Mesendoderm (in vitro differentiated cells): ENCODE measurements at regions not wholly inside any gene's neighbourhood (a gene's known extent, or its start where the extent isn't known, plus 50 kb on each side); places are given as distances from the start of the nearest gene placed in this dataset.

Source experiments
- DNase-seq: peaks from one replicate; pipeline ENCODE4 v3.0.0; 2013
- H2AK5ac ChIP-seq: 2 replicates; pipeline ENCODE4 v1.6.1; 2013; ENCODE audit warnings: low read length, inconsistent platforms
- H2BK120ac ChIP-seq: 2 replicates; pipeline ENCODE4 v1.6.1; 2013; ENCODE audit warnings: low read depth, mild to moderate bottlenecking, low read length, moderate library complexity, mixed read lengths
- H2BK15ac ChIP-seq: replicated peaks from 2 replicates; pipeline ENCODE4 v1.6.1; 2013; ENCODE audit warnings: low read depth, mild to moderate bottlenecking, moderate library complexity
- H2BK5ac ChIP-seq: 2 replicates; pipeline ENCODE4 v1.6.1; 2013; ENCODE audit warnings: low read length, inconsistent platforms
- H3K18ac ChIP-seq: 2 replicates; pipeline ENCODE4 v1.6.1; 2013; ENCODE audit warnings: mild to moderate bottlenecking, low read length, mixed read lengths
- H3K23ac ChIP-seq: one replicate; pipeline ENCODE4 v1.6.1; 2013; ENCODE audit warnings: low read length
- H3K27ac ChIP-seq: 2 replicates; pipeline ENCODE4 v1.5.1; 2013; ENCODE audit warnings: low read depth, mild to moderate bottlenecking, inconsistent platforms, low read length, moderate library complexity
- H3K27me3 ChIP-seq: 2 replicates; pipeline ENCODE4 v1.6.1; 2013; ENCODE audit warnings: low read length, control low read depth, mild to moderate bottlenecking, inconsistent platforms; ENCODE audit not compliant: insufficient read depth, poor library complexity
- H3K36me3 ChIP-seq: 2 replicates; pipeline ENCODE4 v1.6.1; 2013; ENCODE audit warnings: low read length, inconsistent platforms; ENCODE audit not compliant: control insufficient read depth, insufficient read depth
- H3K4ac ChIP-seq: one replicate; pipeline ENCODE4 v1.6.1; 2013; ENCODE audit warnings: low read depth, mild to moderate bottlenecking, low read length, moderate library complexity
- H3K4me1 ChIP-seq: 2 replicates; pipeline ENCODE4 v1.6.1; 2013; ENCODE audit warnings: low read depth, low read length, inconsistent platforms; ENCODE audit not compliant: control insufficient read depth
- H3K4me2 ChIP-seq: 2 replicates; pipeline ENCODE4 v1.6.1; 2013; ENCODE audit warnings: low read length
- H3K4me3 ChIP-seq: 2 replicates; pipeline ENCODE4 v1.5.1; 2013; ENCODE audit warnings: mild to moderate bottlenecking, low read length
- H3K56ac ChIP-seq: one replicate; pipeline ENCODE4 v1.6.1; 2013; ENCODE audit warnings: low read length
- H3K79me1 ChIP-seq: 2 replicates; pipeline ENCODE4 v1.6.1; 2013; ENCODE audit warnings: low read length, inconsistent platforms
- H3K79me2 ChIP-seq: 2 replicates; pipeline ENCODE4 v1.6.1; 2013; ENCODE audit warnings: mild to moderate bottlenecking, low read length; ENCODE audit not compliant: control insufficient read depth, insufficient read depth
- H3K9ac ChIP-seq: 2 replicates; pipeline ENCODE4 v1.6.1; 2013; ENCODE audit warnings: low read length, inconsistent platforms
- H4K5ac ChIP-seq: one replicate; pipeline ENCODE4 v1.6.1; 2013; ENCODE audit warnings: low read length
- H4K8ac ChIP-seq: one replicate; pipeline ENCODE4 v1.6.1; 2013; ENCODE audit warnings: low read depth, mild to moderate bottlenecking, control low read depth, low read length, moderate library complexity
- WGBS: extraction: QIAGEN DNeasy Blood & Tissue Kit; methylation state at CpG from one replicate; pipeline ENCODE4 v1.1.7; 2013; ENCODE audit warnings: low lambda C conversion rate, missing lambda C conversion rate; ENCODE audit not compliant: insufficient coverage; ENCODE audit errors: extremely low coverage; 5-methylcytosine and 5-hydroxymethylcytosine counted together

DNA sequence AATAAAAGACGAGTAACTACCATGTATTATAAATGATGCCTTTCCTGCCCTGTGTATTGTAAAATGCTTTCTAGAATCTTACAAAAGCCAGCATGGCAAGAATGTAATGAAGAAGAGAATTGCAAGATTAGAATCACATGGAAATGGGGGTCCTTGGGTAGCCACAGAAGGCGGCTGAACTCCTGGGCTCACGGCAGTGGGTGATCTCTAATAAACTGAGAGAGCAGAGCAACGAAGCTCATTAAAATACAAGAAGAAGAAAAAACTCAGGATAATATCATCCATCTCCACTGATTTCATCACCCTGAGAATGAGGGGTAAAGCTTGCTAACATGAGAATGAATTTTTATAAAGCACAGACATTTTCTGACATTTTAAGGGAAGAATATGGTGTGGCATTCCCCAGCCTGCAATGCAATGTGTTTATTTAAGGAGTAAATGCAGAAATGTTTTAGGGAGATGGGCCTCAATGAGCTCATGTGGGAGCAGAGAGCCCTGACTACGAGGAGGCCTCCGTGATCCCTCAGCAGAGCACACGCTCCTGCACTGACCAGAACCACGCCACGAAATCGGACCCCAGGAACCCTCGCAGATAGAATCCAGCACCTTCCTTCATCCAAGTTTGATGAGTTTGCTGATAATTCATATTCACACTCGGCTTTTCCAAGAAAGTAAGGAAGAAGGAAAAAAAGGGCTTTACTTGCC, 92.7 kb upstream of the PFKP start:
- Histone ChIP-seq H3K27me3 (no peaks in the 10 kb centered on the region), H2AK5ac (no peak overlapping the region), H2BK15ac (no peak overlapping the region)

GRCh38 chr10:2974083-2974482, 93.3 kb upstream of the PFKP start:
- H2BK120ac ChIP-seq: no peak overlapping the region
- H2BK5ac ChIP-seq: no peak overlapping the region
- no peak overlapping the region for H3K56ac ChIP-seq
- H3K9ac ChIP-seq: no peak overlapping the region
- H3K79me1 ChIP-seq: no peaks in the 10 kb centered on the region
- H3K27me3 ChIP-seq: no peaks in the 10 kb centered on the region
- H3K23ac ChIP-seq: no peak overlapping the region
- no peak overlapping the region for H3K4me2 ChIP-seq
- no peak overlapping the region for H3K4me3 ChIP-seq
- H3K4ac ChIP-seq: no peak overlapping the region
- no peak overlapping the region for H4K5ac ChIP-seq
- H2AK5ac ChIP-seq: no peak overlapping the region
- no peaks in the 10 kb centered on the region for H3K4me1 ChIP-seq
- H3K18ac ChIP-seq: no peak overlapping the region
- H2BK15ac ChIP-seq: no peak overlapping the region
- no peaks in the 10 kb centered on the region for H3K79me2 ChIP-seq
- DNase-seq: no peak
- H3K36me3 ChIP-seq: no peaks in the 10 kb centered on the region
- H3K27ac ChIP-seq: no peak overlapping the region
- 100% methylated on average over 1 of the region's 3 CpGs for WGBS
- H4K8ac ChIP-seq: no peak overlapping the region

More for the DNA sequence above, 92.7 kb upstream of the PFKP start:
- WGBS: no CpG with 5 or more reads among the region's 12 CpGs
- H3K36me3 ChIP-seq: no peaks in the 10 kb centered on the region
- H3K4me1 ChIP-seq: no peaks in the 10 kb centered on the region
- no peak overlapping the region for H3K9ac ChIP-seq
- H3K4me3 ChIP-seq: no peak overlapping the region
- no peak overlapping the region for H3K4ac ChIP-seq
- H3K23ac ChIP-seq: no peak overlapping the region
- H3K79me1 ChIP-seq: no peaks in the 10 kb centered on the region
- H3K4me2 ChIP-seq: no peak overlapping the region
- H4K5ac ChIP-seq: no peak overlapping the region
- DNase-seq: no peak
- no peaks in the 10 kb centered on the region for H3K79me2 ChIP-seq
- no peak overlapping the region for H2BK5ac ChIP-seq
- no peak overlapping the region for H3K18ac ChIP-seq
- no peak overlapping the region for H3K27ac ChIP-seq
- no peak overlapping the region for H3K56ac ChIP-seq
- H4K8ac ChIP-seq: no peak overlapping the region
- no peak overlapping the region for H2BK120ac ChIP-seq

DNA sequence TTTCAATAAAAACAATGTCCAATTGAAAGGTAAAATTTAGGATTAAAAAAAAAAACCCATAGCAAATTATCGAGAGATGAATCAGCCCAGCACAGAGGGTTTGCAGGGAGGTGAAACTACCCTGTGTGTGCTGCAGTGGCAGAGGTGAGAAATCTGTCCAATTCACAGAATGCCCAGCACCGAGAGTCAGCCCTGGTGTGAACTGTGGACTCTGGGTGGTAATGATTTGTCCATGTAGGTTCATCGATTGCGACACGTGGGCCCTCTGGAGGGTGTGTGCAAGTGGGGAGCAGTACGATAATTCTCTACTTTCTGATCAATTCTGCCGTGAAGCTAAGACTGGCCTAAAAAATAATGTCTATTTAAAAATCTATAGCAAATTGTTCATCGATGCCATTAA, 94.5 kb upstream of the PFKP start:
- Histone ChIP-seq H4K5ac (no peak overlapping the region), H3K27me3 (no peaks in the 10 kb centered on the region), H3K4me2 (no peak overlapping the region), H3K9ac (no peak overlapping the region), H2BK5ac (no peak overlapping the region), H3K79me2 (no peaks in the 10 kb centered on the region), H3K4me1 (no peaks in the 10 kb centered on the region), H2BK120ac (no peak overlapping the region), H3K79me1 (no peaks in the 10 kb centered on the region), H4K8ac (no peak overlapping the region), H3K36me3 (no peaks in the 10 kb centered on the region), H3K4ac (no peak overlapping the region), H3K18ac (no peak overlapping the region), H3K4me3 (no peak overlapping the region), H2AK5ac (no peak overlapping the region), H3K56ac (no peak overlapping the region), H2BK15ac (no peak overlapping the region), H3K23ac (no peak overlapping the region), H3K27ac (no peak overlapping the region)
- WGBS: no CpG with 5 or more reads among the region's 8 CpGs
- DNase-seq: no peak

DNA sequence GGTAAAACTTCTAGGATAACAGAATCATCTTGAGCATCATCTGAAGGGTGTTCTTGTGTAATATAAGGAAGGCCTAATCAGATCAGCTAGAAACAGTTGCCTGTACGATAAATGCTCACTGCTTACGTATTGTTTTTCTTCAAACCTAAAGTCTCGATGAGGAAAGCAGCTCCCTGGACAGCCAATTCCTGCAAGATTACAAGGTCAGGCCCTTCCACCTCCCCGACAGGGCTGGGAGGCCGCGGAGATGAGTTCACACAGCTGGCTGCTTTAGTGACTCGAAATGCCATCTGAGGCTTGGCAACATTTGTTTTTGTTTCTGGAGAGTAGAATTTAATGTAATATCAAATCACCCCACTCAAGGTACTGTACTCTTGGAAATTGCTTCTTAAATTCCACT, 95.1 kb upstream of the PFKP start:
- Histone ChIP-seq H3K23ac (no peak overlapping the region), H3K56ac (no peak overlapping the region), H3K4me2 (no peak overlapping the region), H2AK5ac (no peak overlapping the region), H3K9ac (no peak overlapping the region), H3K27me3 (no peaks in the 10 kb centered on the region), H3K79me2 (no peaks in the 10 kb centered on the region), H4K8ac (no peak overlapping the region), H2BK15ac (no peak overlapping the region), H4K5ac (no peak overlapping the region), H3K36me3 (no peaks in the 10 kb centered on the region), H3K18ac (no peak overlapping the region), H3K27ac (no peak overlapping the region), H3K4ac (no peak overlapping the region), H3K79me1 (no peaks in the 10 kb centered on the region), H2BK120ac (no peak overlapping the region), H3K4me3 (no peak overlapping the region), H2BK5ac (no peak overlapping the region), H3K4me1 (no peaks in the 10 kb centered on the region)
- no peak for DNase-seq
- no CpG with 5 or more reads among the region's 7 CpGs for WGBS

DNA sequence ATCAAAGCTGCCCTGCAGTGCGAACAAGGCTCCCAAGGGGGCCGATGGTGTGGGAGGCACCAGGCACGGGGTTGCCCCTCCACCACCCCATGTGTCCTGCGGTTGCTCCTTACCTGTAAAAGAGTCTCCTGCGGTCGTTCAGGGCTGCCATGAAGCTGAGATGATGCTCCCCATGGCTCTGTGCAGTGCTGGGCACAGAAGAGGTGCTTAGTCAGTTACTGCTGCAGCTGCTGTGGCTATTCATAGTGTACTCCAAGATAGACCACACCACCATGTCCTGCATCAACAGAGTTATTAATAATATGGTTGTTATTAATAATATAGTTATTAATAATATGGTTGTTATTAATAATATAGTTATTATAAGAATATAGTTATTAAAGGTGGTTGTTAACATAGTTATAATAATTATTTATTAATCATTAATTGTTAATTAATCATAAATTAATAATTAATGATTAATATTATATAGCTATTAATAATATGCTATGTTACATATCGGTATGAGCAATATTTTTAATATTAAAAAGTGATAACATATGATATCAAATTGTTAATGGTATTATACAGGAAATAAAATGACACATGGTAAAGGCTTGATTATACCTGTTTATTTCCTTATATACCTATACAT, 97.0 kb upstream of the PFKP start:
- Histone ChIP-seq H3K18ac (no peak overlapping the region), H3K79me2 (no peaks in the 10 kb centered on the region), H3K36me3 (no peaks in the 10 kb centered on the region), H2BK120ac (no peak overlapping the region), H4K8ac (no peak overlapping the region), H3K4me2 (no peak overlapping the region), H3K23ac (no peak overlapping the region), H3K79me1 (no peaks in the 10 kb centered on the region), H3K4ac (no peak overlapping the region), H3K27me3 (no peaks in the 10 kb centered on the region), H2AK5ac (no peak overlapping the region), H3K9ac (no peak overlapping the region), H3K4me1 (no peaks in the 10 kb centered on the region), H3K56ac (no peak overlapping the region), H2BK15ac (no peak overlapping the region), H4K5ac (no peak overlapping the region), H3K4me3 (no peak overlapping the region), H3K27ac (no peak overlapping the region), H2BK5ac (no peak overlapping the region)
- 100% methylated on average over 1 of the region's 7 CpGs for WGBS
- no peak for DNase-seq
